NCI-H2029 treated with DMSO at 0.1 percent for 48 hours (cell line): ENCODE measurements at regions not wholly inside any gene's neighbourhood (a gene's known extent, or its start where the extent isn't known, plus 50 kb on each side); places are given as distances from the start of the nearest gene placed in this dataset.

ENCODE experiments used
- DNase-seq: peaks from one replicate; lab custom pipeline; 2025; lab: John Stamatoyannopoulos, UW

GRCh38 chrX:36947214-36947613, 61.0 kb upstream of the FAM47C start:
- no peak for DNase-seq

- DNase-seq: no peak
Measured at GRCh38 chrX:36950495-36951253, 57.5 kb upstream of the FAM47C start.

- DNase-seq: no peak
Measured at GRCh38 chrX:36957425-36958328, 50.5 kb upstream of the FAM47C start.
